ENCODE measurements at regions not wholly inside any gene's neighbourhood (a gene's known extent, or its start where the extent isn't known, plus 50 kb on each side); places are given as distances from the start of the nearest gene placed in this dataset.

GRCh38 chr2:144669196-144669987 lies 149.5 kb upstream of the ZEB2 start:
- no peaks in the 10 kb centered on the region for H3K36me3 Mint-ChIP-seq
- no peak overlapping the region for H3K4me3 Mint-ChIP-seq
- H3K4me1 Mint-ChIP-seq: peaks cover 5 to 14% (median 11%) of the 10 kb centered on the region in 3 donors
- no peaks in the 10 kb centered on the region for H3K27me3 Mint-ChIP-seq
- H3K9me3 Mint-ChIP-seq: peaks cover 0 to 3% (median 0%) of the 10 kb centered on the region in 3 donors
- peak overlapping the region in 1 of 3 donors; percentile 24 for H3K27ac Mint-ChIP-seq

GRCh38 chr2:144668493-144669110 lies 148.7 kb upstream of the ZEB2 start:
- peaks cover 0 to 3% (median 0%) of the 10 kb centered on the region in 3 donors for H3K9me3 Mint-ChIP-seq
- no peaks in the 10 kb centered on the region for H3K27me3 Mint-ChIP-seq
- no peak overlapping the region for H3K27ac Mint-ChIP-seq
- H3K4me1 Mint-ChIP-seq: peaks cover 5 to 14% (median 11%) of the 10 kb centered on the region in 3 donors
- no peaks in the 10 kb centered on the region for H3K36me3 Mint-ChIP-seq
- H3K4me3 Mint-ChIP-seq: no peak overlapping the region

GRCh38 chr2:144666032-144666431 lies 146.1 kb upstream of the ZEB2 start:
- Mint-ChIP-seq H3K27me3 (no peaks in the 10 kb centered on the region), H3K27ac (no peak overlapping the region), H3K4me3 (no peak overlapping the region), H3K4me1 (peaks cover 3 to 9% (median 3%) of the 10 kb centered on the region in 3 donors), H3K9me3 (peaks cover 0 to 3% (median 0%) of the 10 kb centered on the region in 3 donors), H3K36me3 (no peaks in the 10 kb centered on the region)

- no peaks in the 10 kb centered on the region for H3K27me3 Mint-ChIP-seq
- H3K27ac Mint-ChIP-seq: no peak overlapping the region
- no peak overlapping the region for H3K4me3 Mint-ChIP-seq
- H3K36me3 Mint-ChIP-seq: no peaks in the 10 kb centered on the region
- H3K9me3 Mint-ChIP-seq: peaks cover 0 to 3% (median 2%) of the 10 kb centered on the region in 3 donors
- H3K4me1 Mint-ChIP-seq: peaks cover 1 to 3% (median 2%) of the 10 kb centered on the region in 3 donors
Measured at GRCh38 chr2:144663207-144663606, 143.3 kb upstream of the ZEB2 start.

- Mint-ChIP-seq H3K27me3 (no peaks in the 10 kb centered on the region), H3K27ac (no peak overlapping the region), H3K9me3 (peaks cover 0 to 2% (median 0%) of the 10 kb centered on the region in 3 donors), H3K36me3 (no peaks in the 10 kb centered on the region), H3K4me1 (peaks cover 1 to 3% (median 2%) of the 10 kb centered on the region in 3 donors), H3K4me3 (no peak overlapping the region)
Measured at GRCh38 chr2:144660518-144661316, 140.8 kb upstream of the ZEB2 start.

- Mint-ChIP-seq H3K27ac (peak overlapping the region in 1 of 3 donors; percentile 36), H3K4me3 (no peak overlapping the region), H3K9me3 (peaks cover 0 to 2% (median 0%) of the 10 kb centered on the region in 3 donors), H3K27me3 (no peaks in the 10 kb centered on the region), H3K4me1 (peaks cover 1 to 3% (median 2%) of the 10 kb centered on the region in 3 donors), H3K36me3 (no peaks in the 10 kb centered on the region)
Measured at GRCh38 chr2:144659731-144660275, 139.9 kb upstream of the ZEB2 start.

GRCh38 chr2:144654523-144654922 lies 134.6 kb upstream of the ZEB2 start:
- Mint-ChIP-seq H3K9me3 (no peaks in the 10 kb centered on the region), H3K27ac (no peak overlapping the region), H3K27me3 (no peaks in the 10 kb centered on the region), H3K36me3 (no peaks in the 10 kb centered on the region), H3K4me3 (no peak overlapping the region), H3K4me1 (no peaks in the 10 kb centered on the region)

GRCh38 chr2:144650907-144651306 lies 131.0 kb upstream of the ZEB2 start:
- H3K9me3 Mint-ChIP-seq: no peaks in the 10 kb centered on the region
- no peak overlapping the region for H3K27ac Mint-ChIP-seq
- H3K36me3 Mint-ChIP-seq: peaks cover 2% of the 10 kb centered on the region
- H3K4me1 Mint-ChIP-seq: no peaks in the 10 kb centered on the region
- no peaks in the 10 kb centered on the region for H3K27me3 Mint-ChIP-seq
- no peak overlapping the region for H3K4me3 Mint-ChIP-seq

- Mint-ChIP-seq H3K4me1 (no peaks in the 10 kb centered on the region), H3K27me3 (no peaks in the 10 kb centered on the region), H3K27ac (no peak overlapping the region), H3K9me3 (no peaks in the 10 kb centered on the region), H3K4me3 (no peak overlapping the region), H3K36me3 (peaks cover 2% of the 10 kb centered on the region)
Measured at GRCh38 chr2:144648837-144649465, 129.0 kb upstream of the ZEB2 start.

GRCh38 chr2:144645083-144645778 lies 125.3 kb upstream of the ZEB2 start:
- Mint-ChIP-seq H3K36me3 (peaks cover 5% of the 10 kb centered on the region), H3K4me3 (no peak overlapping the region), H3K27ac (no peak overlapping the region), H3K9me3 (no peaks in the 10 kb centered on the region), H3K27me3 (no peaks in the 10 kb centered on the region), H3K4me1 (peaks cover 6 to 7% (median 6%) of the 10 kb centered on the region in 3 donors)

GRCh38 chr2:144644549-144644948 lies 124.6 kb upstream of the ZEB2 start:
- H3K9me3 Mint-ChIP-seq: no peaks in the 10 kb centered on the region
- H3K36me3 Mint-ChIP-seq: peaks cover 5% of the 10 kb centered on the region
- H3K27ac Mint-ChIP-seq: no peak overlapping the region
- no peaks in the 10 kb centered on the region for H3K27me3 Mint-ChIP-seq
- H3K4me3 Mint-ChIP-seq: no peak overlapping the region
- peaks cover 6 to 7% (median 6%) of the 10 kb centered on the region in 3 donors for H3K4me1 Mint-ChIP-seq

- Mint-ChIP-seq H3K4me3 (no peak overlapping the region), H3K27me3 (no peaks in the 10 kb centered on the region), H3K9me3 (peaks cover 0 to 2% (median 0%) of the 10 kb centered on the region in 3 donors), H3K36me3 (peaks cover 2% of the 10 kb centered on the region), H3K27ac (no peak overlapping the region), H3K4me1 (peaks cover 6 to 7% (median 6%) of the 10 kb centered on the region in 3 donors)
Measured at GRCh38 chr2:144643537-144644336, 123.8 kb upstream of the ZEB2 start.

- no peak overlapping the region for H3K4me3 Mint-ChIP-seq
- no peak overlapping the region for H3K27ac Mint-ChIP-seq
- H3K27me3 Mint-ChIP-seq: no peaks in the 10 kb centered on the region
- H3K36me3 Mint-ChIP-seq: peaks cover 2% of the 10 kb centered on the region
- peaks cover 6 to 7% (median 6%) of the 10 kb centered on the region in 3 donors for H3K4me1 Mint-ChIP-seq
- H3K9me3 Mint-ChIP-seq: peaks cover 0 to 2% (median 0%) of the 10 kb centered on the region in 3 donors
Measured at GRCh38 chr2:144642856-144643255, 122.9 kb upstream of the ZEB2 start.
